ENCODE measurements at regions not wholly inside any gene's neighbourhood (a gene's known extent, or its start where the extent isn't known, plus 50 kb on each side); places are given as distances from the start of the nearest gene placed in this dataset.

GRCh38 chr9:109906766-109907382, 126.9 kb downstream of the PALM2AKAP2 start:
- TF ChIP-seq POLR2A (IDR thresholded peaks at IDR 0.05; ENCODE audit: low read length), result no peak
- TF ChIP-seq GATA1 (IDR thresholded peaks at IDR 0.05; ENCODE audit: low read depth, low read length), result no peak
